ENCODE measurements at regions not wholly inside any gene's neighbourhood (a gene's known extent, or its start where the extent isn't known, plus 50 kb on each side); places are given as distances from the start of the nearest gene placed in this dataset.

DNA sequence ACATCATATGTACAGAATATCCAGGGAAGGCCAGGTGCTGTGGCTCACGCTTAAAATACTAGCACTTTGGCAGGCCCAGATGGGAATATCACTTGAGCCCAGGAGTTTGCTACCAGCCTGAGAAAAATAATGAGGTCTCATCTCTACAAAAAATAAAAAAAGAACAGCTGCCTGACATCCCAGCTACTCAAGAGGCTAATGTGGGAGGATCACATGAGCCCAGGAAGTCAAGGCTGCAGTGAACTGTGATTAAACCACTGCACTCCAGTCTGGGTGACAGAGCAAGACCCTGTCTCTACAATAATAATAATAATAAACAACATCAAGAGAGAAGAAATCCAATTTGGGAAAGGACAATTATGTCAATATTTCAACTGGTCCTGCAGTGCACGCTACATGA, 1433.9 kb downstream of the CDY2B start:
- TF ChIP-seq, protein P1, sequence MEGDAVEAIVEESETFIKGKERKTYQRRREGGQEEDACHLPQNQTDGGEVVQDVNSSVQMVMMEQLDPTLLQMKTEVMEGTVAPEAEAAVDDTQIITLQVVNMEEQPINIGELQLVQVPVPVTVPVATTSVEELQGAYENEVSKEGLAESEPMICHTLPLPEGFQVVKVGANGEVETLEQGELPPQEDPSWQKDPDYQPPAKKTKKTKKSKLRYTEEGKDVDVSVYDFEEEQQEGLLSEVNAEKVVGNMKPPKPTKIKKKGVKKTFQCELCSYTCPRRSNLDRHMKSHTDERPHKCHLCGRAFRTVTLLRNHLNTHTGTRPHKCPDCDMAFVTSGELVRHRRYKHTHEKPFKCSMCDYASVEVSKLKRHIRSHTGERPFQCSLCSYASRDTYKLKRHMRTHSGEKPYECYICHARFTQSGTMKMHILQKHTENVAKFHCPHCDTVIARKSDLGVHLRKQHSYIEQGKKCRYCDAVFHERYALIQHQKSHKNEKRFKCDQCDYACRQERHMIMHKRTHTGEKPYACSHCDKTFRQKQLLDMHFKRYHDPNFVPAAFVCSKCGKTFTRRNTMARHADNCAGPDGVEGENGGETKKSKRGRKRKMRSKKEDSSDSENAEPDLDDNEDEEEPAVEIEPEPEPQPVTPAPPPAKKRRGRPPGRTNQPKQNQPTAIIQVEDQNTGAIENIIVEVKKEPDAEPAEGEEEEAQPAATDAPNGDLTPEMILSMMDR (IDR thresholded peaks at IDR 0.05): no peak
- no peak for TF ChIP-seq POLR2A (IDR thresholded peaks at IDR 0.05)

All from prostate gland (tissue), 2 donors.